ENCODE measurements at regions not wholly inside any gene's neighbourhood (a gene's known extent, or its start where the extent isn't known, plus 50 kb on each side); places are given as distances from the start of the nearest gene placed in this dataset.

- no peak for TF ChIP-seq POLR2A (IDR thresholded peaks at IDR 0.05; ENCODE audit: low read length)
- TF ChIP-seq GATA1 (IDR thresholded peaks at IDR 0.05; ENCODE audit: low read depth, low read length) = no peak
Measured at GRCh38 chr14:28704153-28704552, 62.4 kb upstream of the FOXG1 start.
